K562 (cell line): ENCODE measurements at regions not wholly inside any gene's neighbourhood (a gene's known extent, or its start where the extent isn't known, plus 50 kb on each side); places are given as distances from the start of the nearest gene placed in this dataset.

Experiments used
- ARID3B ChIP-seq: fragments of 250-450 bp; sonication (Bioruptor Pico); IDR thresholded peaks from 2 replicates; pipeline ENCODE4 v1.4.0; 2020; ENCODE audit warnings: borderline replicate concordance
- CHAMP1 ChIP-seq: fragments of 450-650 bp; IDR thresholded peaks from 2 replicates; pipeline ENCODE4 v1.6.1; 2016; ENCODE audit warnings: mild to moderate bottlenecking
- CTCF ChIP-seq, 3 experiments: IDR thresholded peaks in 2 of 3; conservative IDR thresholded peaks in 1 of 3; 2 replicates each; pipeline ENCODE4 v1.5.1; 2011 to 2012; ENCODE audit warnings: low read length in 3 of 3, mild to moderate bottlenecking in 3 of 3, control low read depth in 2 of 3, improper control_type of control experiment in 1 of 3, inconsistent platforms in 1 of 3, low read depth in 1 of 3, mixed read lengths in 1 of 3, moderate library complexity in 1 of 3; ENCODE audit not compliant: insufficient read depth in 2 of 3
- EZH2 ChIP-seq: IDR thresholded peaks from 2 replicates; pipeline ENCODE4 v1.6.1; 2012; ENCODE audit warnings: low read depth, mild to moderate bottlenecking, inconsistent platforms, low read length, borderline replicate concordance
- RCOR1 ChIP-seq, 2 experiments: IDR thresholded peaks; 2 replicates each; pipeline ENCODE4 v1.6.1; 2012; ENCODE audit warnings: low read depth in 2 of 2, low read length in 2 of 2, borderline replicate concordance in 1 of 2, improper control_type of control experiment in 1 of 2
- STAT6 ChIP-seq: sonication (generic); formaldehyde crosslinking; IDR thresholded peaks from 2 replicates; pipeline ENCODE4 v1.8.1; 2023; ENCODE audit warnings: mild to moderate bottlenecking, missing genetic modification reagents
- TARDBP ChIP-seq: fragments of 450-650 bp; IDR thresholded peaks from 2 replicates; pipeline ENCODE4 v1.6.1; 2016
- ZNF280A ChIP-seq: fragments of 450-650 bp; IDR thresholded peaks from 2 replicates; pipeline ENCODE4 v1.6.1; 2018; ENCODE audit warnings: mild to moderate bottlenecking, low read depth; ENCODE audit not compliant: partially characterized antibody
- ZNF592 ChIP-seq: fragments of 450-650 bp; IDR thresholded peaks from 2 replicates; pipeline ENCODE4 v1.6.1; 2017; ENCODE audit warnings: antibody characterized with exemption, mild to moderate bottlenecking
- ZSCAN29 ChIP-seq: fragments of 450-650 bp; IDR thresholded peaks from 2 replicates; pipeline ENCODE4 v1.6.1; 2017

GRCh38 chr19:31459430-31459829, 110.2 kb upstream of the TSHZ3 start:
- TF ChIP-seq CTCF (IDR thresholded peaks at IDR 0.05 in 2 of 3, conservative IDR thresholded peaks at IDR 0.05 in 1 of 3; ENCODE audit: insufficient read depth in 2 of 3, low read depth in 1 of 3, low read length in 3 of 3), result 0 out of 6 replicates have a peak, but pooled peaks of 1 of the 3 experiments have one; percentile 4
- TF ChIP-seq STAT6 (CRISPR knock-in tag), result no peak
- TF ChIP-seq ZNF592, result no peak
- no peak for TF ChIP-seq TARDBP
- no peak for TF ChIP-seq CHAMP1
- TF ChIP-seq RCOR1 (IDR thresholded peaks at IDR 0.05; ENCODE audit: borderline replicate concordance in 1 of 2, low read depth in 2 of 2, low read length in 2 of 2), result no peak
- no peak for TF ChIP-seq ARID3B (CRISPR knock-in tag)
- no peak for TF ChIP-seq ZSCAN29
- no peak for TF ChIP-seq EZH2
- TF ChIP-seq ZNF280A, result no peak
